Embryonic facial prominence (tissue), 1 donor: ENCODE measurements at regions not wholly inside any gene's neighbourhood (a gene's known extent, or its start where the extent isn't known, plus 50 kb on each side); places are given as distances from the start of the nearest gene placed in this dataset.
"Not testable (repeated sequence)": the region's sequence is repeated elsewhere in the genome, so short reads cannot be mapped to it uniquely, and the experiment has no call there.

Source experiments
- DNase-seq: peaks from one replicate; pipeline ENCODE4 v3.0.0-alpha.2; 2016; ENCODE audit errors: extremely low spot score

- not testable (repeated sequence) for DNase-seq
Measured at GRCh38 chr7:101679653-101680173, 50.6 kb upstream of the MYL10 start.

- no peak for DNase-seq
Measured at GRCh38 chr7:101680406-101681145, 51.5 kb upstream of the MYL10 start.

- DNase-seq: no peak
Measured at GRCh38 chr7:101681170-101682007, 52.3 kb upstream of the MYL10 start.

- no peak for DNase-seq
Measured at GRCh38 chr7:101684983-101685330, 55.9 kb upstream of the MYL10 start.

GRCh38 chr7:101686030-101686429 is 56.9 kb upstream of the MYL10 start:
- no peak for DNase-seq

- DNase-seq: no peak
Measured at GRCh38 chr7:101687081-101687480, 58.0 kb upstream of the MYL10 start.

- no peak for DNase-seq
Measured at GRCh38 chr7:101687791-101688182, 58.7 kb upstream of the MYL10 start.

GRCh38 chr7:101688183-101688831 is 59.2 kb upstream of the MYL10 start:
- no peak for DNase-seq

GRCh38 chr7:101688995-101689907 is 60.2 kb upstream of the MYL10 start:
- no peak for DNase-seq

- no peak for DNase-seq
Measured at GRCh38 chr7:101690061-101690460, 61.0 kb upstream of the MYL10 start.

GRCh38 chr7:101691822-101692384 is 62.8 kb upstream of the MYL10 start:
- no peak for DNase-seq

GRCh38 chr7:101693498-101694091 is 64.5 kb upstream of the MYL10 start:
- no peak for DNase-seq

GRCh38 chr7:101698964-101699363 is 69.9 kb upstream of the MYL10 start:
- no peak for DNase-seq

- DNase-seq: no peak
Measured at GRCh38 chr7:101699399-101699798, 70.3 kb upstream of the MYL10 start.

- DNase-seq: no peak
Measured at GRCh38 chr7:101699881-101700823, 71.1 kb upstream of the MYL10 start.

GRCh38 chr7:101701153-101701794 is 72.2 kb upstream of the MYL10 start:
- no peak for DNase-seq

GRCh38 chr7:101702362-101702850 is 73.3 kb upstream of the MYL10 start:
- no peak for DNase-seq

- no peak for DNase-seq
Measured at GRCh38 chr7:101705331-101705730, 76.2 kb upstream of the MYL10 start.

- DNase-seq: no peak
Measured at GRCh38 chr7:101707587-101707986, 78.5 kb upstream of the MYL10 start.
